LNCaP clone FGC (cell line): ENCODE measurements at regions not wholly inside any gene's neighbourhood (a gene's known extent, or its start where the extent isn't known, plus 50 kb on each side); places are given as distances from the start of the nearest gene placed in this dataset.
"Not testable (repeated sequence)": the region's sequence is repeated elsewhere in the genome, so short reads cannot be mapped to it uniquely, and the experiment has no call there.

Experiments
- DNase-seq: peaks from one replicate; pipeline ENCODE4 v3.0.0-alpha.2; 2011; ENCODE audit warnings: low read depth
- H3K4me3 ChIP-seq: 2 replicates; pipeline ENCODE4 v1.5.1; 2011; ENCODE audit warnings: mild to moderate bottlenecking, low read depth, low read length, control low read depth
- TF ChIP-seq, protein P1 (sequence below): IDR thresholded peaks from 2 replicates; pipeline ENCODE4 v1.5.1; 2012; ENCODE audit warnings: mild to moderate bottlenecking; ENCODE audit not compliant: control insufficient read depth, insufficient read depth; ENCODE audit errors: extremely low read depth

DNA sequence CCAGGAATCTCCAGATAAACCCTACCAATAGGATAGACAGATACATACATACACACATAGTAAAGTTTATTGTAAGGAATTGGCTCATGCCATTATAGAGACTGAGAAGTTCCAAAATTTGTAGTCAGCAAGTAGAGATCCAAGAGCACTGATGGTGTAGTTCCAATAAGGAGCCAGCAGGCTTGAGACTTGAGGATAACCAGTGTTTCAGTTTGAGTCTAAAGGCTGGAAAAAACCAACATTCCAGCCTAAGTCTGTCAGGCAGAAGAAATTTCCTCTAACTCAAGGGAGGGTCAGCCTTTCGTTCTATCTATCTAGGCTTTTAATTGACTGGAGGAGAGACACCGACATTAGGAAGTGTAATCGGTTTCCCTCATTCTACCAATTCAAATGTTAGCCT lies 110.2 kb upstream of the TSHZ3 start:
- H3K4me3 ChIP-seq, result no peak overlapping the region
- DNase-seq, result no peak
- TF ChIP-seq, protein P1, sequence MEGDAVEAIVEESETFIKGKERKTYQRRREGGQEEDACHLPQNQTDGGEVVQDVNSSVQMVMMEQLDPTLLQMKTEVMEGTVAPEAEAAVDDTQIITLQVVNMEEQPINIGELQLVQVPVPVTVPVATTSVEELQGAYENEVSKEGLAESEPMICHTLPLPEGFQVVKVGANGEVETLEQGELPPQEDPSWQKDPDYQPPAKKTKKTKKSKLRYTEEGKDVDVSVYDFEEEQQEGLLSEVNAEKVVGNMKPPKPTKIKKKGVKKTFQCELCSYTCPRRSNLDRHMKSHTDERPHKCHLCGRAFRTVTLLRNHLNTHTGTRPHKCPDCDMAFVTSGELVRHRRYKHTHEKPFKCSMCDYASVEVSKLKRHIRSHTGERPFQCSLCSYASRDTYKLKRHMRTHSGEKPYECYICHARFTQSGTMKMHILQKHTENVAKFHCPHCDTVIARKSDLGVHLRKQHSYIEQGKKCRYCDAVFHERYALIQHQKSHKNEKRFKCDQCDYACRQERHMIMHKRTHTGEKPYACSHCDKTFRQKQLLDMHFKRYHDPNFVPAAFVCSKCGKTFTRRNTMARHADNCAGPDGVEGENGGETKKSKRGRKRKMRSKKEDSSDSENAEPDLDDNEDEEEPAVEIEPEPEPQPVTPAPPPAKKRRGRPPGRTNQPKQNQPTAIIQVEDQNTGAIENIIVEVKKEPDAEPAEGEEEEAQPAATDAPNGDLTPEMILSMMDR, result no peak

DNA sequence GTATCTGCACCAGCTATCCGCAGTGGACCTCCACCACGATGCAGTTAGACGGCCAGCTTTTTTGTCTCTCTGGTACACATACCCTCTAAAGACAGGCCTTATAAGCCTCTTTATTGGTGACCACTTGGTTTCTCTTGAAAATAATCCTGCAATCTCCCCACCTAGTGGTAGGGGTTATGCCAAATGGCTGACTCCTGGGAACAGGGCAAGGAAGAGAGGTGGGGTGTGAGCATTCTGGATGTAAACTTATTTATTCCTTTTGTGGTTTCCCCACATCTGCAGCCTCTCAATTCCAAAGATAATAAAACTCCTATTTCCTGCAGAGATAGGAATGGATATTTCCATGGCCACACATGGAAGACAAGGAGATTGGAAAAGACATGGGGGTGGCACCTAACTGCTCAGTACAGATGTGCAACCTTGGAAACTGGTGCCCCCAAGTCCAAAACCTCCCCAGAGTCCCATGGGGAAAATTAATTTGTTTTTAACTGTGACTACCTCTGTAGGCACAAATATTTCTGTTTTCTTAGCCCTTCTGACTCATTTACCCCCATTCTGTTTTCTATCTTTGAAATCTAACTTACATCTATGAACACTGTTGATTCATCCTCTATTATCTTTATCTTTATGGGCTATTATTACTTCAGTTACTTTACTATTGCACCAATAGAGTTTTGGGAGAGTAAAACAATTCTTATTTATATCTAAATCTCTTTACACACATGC lies 112.7 kb upstream of the TSHZ3 start:
- TF ChIP-seq, protein P1, result peak; percentile 25

DNA sequence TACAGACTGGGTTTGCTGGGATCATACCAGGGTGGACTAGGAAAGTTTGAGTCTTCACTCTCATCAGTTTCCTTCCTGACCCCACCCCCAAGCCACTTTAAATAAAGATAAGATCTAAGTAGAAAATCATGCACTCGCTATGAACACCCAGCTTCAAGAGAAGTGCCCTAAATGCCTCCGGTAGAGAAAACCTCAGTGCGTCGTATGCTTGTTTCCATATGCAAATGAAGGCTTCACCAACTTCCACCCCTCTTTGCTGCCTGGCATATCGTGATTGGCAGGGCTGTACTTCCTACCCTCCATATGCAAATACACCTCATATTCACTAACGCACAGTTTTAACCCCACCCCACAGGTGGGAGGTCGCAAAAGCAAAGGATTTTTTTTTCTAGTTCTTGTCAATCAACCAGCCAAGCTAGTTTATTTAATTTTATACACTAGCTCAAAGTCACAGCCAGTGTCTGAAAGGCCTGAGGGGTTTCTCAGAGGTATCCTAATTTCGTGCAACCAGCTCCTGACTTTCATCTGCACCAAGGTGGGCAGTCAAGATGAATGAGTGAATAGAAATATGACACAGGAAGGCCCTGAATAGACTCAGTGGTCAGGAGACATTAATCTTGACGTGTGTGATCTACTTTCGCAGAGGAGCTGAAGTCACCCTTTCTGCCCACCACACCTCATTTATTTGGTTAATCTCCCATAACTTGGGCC lies 121.1 kb upstream of the TSHZ3 start:
- no peak overlapping the region for H3K4me3 ChIP-seq
- no peak for DNase-seq
- TF ChIP-seq, protein P1, result no peak

More for the DNA sequence above, 112.7 kb upstream of the TSHZ3 start:
- no peak for DNase-seq
- H3K4me3 ChIP-seq, result no peak overlapping the region

DNA sequence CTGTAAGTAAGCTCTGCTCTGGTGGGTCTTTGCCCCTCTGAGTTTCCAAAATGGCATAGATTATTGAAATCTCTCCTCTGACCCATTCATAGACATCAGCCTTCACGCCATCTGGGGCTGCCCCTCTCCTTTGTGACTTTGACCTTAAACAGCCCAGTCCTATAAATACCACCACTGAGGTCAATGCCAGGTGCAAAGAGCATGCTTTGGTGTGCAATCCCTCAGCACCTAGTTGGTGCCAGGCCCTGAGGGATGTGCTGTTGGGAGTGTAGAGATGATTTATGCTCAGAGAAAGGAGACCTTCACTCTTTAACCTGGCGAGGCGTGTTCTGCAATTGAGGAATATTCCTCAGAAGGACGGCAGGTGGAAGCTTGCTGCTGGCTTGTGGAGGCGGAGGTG lies 121.7 kb upstream of the TSHZ3 start:
- TF ChIP-seq, protein P1, result no peak
- no peak for DNase-seq
- H3K4me3 ChIP-seq, result no peak overlapping the region

DNA sequence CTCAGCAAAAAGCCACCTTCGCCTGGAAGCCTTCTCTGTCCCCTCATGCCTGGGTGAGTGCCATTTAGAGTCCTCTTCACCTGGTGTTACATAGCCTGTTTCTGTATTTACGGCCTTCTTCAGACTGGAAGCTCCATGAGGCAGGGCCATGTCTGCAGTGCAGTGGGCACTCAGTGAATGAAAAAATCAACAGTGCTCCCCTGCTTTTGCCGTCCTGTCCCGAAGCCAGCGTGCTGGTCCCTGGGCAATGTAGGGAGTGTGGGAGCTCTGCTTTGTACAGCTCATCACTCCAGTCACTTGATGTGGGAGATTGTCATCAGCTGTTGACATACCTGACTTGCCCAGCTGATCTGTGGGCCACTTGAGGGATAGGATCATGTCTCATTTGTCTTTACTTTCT lies 129.0 kb upstream of the TSHZ3 start:
- no peak for DNase-seq
- H3K4me3 ChIP-seq, result no peak overlapping the region
- TF ChIP-seq, protein P1, result no peak

DNA sequence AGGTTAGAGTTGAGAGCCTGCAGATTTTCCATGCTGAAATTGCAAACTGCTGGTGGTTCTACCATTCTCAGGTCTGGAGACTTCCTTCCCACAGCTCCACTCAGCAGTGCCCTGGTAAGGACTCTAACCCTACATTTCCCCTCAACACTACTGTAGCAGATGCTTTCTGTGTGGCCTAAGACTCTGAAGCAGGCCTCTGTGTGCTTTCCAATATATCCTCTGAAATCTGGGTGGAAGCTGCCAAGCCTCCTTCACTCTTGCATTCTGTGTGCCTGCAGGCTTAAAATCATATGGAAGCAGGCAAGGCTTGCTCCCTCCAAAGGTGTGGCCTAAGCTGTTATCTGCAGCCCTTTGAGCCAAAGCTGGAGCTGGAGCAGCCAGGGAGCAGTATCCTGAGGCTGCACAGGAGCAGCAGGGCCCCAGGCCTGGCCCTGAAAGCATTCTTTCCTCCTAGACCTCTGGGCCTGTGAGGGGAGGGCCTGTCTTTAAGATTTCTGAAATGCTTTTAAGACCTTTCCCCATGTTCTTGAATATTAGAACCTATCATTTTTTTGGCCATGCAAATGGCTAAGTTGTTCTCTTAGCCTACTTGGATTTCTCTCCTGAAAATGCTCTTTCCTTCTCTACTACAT lies 134.1 kb upstream of the TSHZ3 start:
- TF ChIP-seq, protein P1, result no peak
- DNase-seq, result no peak

DNA sequence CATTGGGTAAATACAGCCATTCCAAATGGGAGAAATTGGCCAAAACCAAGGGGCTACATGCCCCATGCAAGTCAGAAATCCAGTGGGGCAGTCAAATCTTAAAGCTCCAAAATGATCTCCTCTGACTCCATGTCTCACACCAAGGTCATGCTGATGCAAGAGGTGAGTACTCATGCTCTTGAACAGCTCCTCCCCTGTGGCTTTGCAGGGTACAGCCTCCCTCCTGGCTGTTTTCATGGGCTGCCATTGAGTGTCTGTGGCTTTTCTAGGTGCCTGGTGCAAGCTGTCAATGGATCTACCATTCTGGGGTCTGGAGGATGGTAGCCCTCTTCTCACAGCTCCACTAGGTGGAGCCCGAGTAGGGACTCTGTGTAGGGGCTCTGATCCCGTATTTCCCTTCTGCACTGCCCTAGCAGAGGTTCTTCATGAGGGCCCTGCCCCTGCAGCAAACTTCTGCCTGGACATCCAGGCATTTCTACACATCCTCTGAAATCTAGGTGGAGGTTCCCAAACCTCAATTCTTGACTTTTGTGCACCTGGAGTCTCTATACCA lies 135.7 kb upstream of the TSHZ3 start:
- H3K4me3 ChIP-seq, DNase-seq: not testable (repeated sequence)

More for the DNA sequence above, 134.1 kb upstream of the TSHZ3 start:
- H3K4me3 ChIP-seq, result no peak overlapping the region
